Chondrocyte (in vitro differentiated cells): ENCODE measurements at regions not wholly inside any gene's neighbourhood (a gene's known extent, or its start where the extent isn't known, plus 50 kb on each side); places are given as distances from the start of the nearest gene placed in this dataset.

Source experiments
- DNase-seq: peaks from one replicate; pipeline ENCODE4 v3.0.0; 2021; ENCODE audit warnings: mixed read lengths, low spot score
- H3K27ac Mint-ChIP-seq: one replicate; pipeline ENCODE4 v1.8.0; 2021; ENCODE audit warnings: mild to moderate bottlenecking, moderate library complexity, mixed read lengths; ENCODE audit not compliant: unreplicated experiment
- H3K27me3 Mint-ChIP-seq: 2 replicates; pipeline ENCODE4 v1.8.0; 2021; ENCODE audit warnings: low read depth, mixed read lengths
- H3K36me3 Mint-ChIP-seq: 2 replicates; pipeline ENCODE4 v1.8.0; 2021; ENCODE audit warnings: low read depth, mixed read lengths
- H3K4me1 Mint-ChIP-seq: 2 replicates; pipeline ENCODE4 v1.8.0; 2021; ENCODE audit warnings: low read depth, mild to moderate bottlenecking, mixed read lengths
- H3K4me3 Mint-ChIP-seq: one replicate; pipeline ENCODE4 v1.8.0; 2021; ENCODE audit warnings: mild to moderate bottlenecking, moderate library complexity, mixed read lengths; ENCODE audit not compliant: unreplicated experiment
- H3K9me3 Mint-ChIP-seq: 2 replicates; pipeline ENCODE4 v1.8.0; 2021; ENCODE audit warnings: low read depth, mixed read lengths
- TF ChIP-seq, protein P1 (sequence below): fragments of 200-600 bp; sonication (generic); IDR thresholded peaks from 2 replicates; pipeline ENCODE4 v1.5.0; 2021; ENCODE audit warnings: antibody characterized with exemption, mild to moderate bottlenecking, moderate library complexity

- Mint-ChIP-seq H3K4me3 (no peak overlapping the region), H3K4me1 (peaks cover 11% of the 10 kb centered on the region), H3K27ac (no peak overlapping the region), H3K27me3 (no peaks in the 10 kb centered on the region), H3K36me3 (no peaks in the 10 kb centered on the region), H3K9me3 (no peaks in the 10 kb centered on the region)
- TF ChIP-seq, protein P1, sequence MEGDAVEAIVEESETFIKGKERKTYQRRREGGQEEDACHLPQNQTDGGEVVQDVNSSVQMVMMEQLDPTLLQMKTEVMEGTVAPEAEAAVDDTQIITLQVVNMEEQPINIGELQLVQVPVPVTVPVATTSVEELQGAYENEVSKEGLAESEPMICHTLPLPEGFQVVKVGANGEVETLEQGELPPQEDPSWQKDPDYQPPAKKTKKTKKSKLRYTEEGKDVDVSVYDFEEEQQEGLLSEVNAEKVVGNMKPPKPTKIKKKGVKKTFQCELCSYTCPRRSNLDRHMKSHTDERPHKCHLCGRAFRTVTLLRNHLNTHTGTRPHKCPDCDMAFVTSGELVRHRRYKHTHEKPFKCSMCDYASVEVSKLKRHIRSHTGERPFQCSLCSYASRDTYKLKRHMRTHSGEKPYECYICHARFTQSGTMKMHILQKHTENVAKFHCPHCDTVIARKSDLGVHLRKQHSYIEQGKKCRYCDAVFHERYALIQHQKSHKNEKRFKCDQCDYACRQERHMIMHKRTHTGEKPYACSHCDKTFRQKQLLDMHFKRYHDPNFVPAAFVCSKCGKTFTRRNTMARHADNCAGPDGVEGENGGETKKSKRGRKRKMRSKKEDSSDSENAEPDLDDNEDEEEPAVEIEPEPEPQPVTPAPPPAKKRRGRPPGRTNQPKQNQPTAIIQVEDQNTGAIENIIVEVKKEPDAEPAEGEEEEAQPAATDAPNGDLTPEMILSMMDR, result no peak
- no peak for DNase-seq
Measured at GRCh38 chr2:9156483-9156882, 50.1 kb upstream of the ASAP2 start.

DNA sequence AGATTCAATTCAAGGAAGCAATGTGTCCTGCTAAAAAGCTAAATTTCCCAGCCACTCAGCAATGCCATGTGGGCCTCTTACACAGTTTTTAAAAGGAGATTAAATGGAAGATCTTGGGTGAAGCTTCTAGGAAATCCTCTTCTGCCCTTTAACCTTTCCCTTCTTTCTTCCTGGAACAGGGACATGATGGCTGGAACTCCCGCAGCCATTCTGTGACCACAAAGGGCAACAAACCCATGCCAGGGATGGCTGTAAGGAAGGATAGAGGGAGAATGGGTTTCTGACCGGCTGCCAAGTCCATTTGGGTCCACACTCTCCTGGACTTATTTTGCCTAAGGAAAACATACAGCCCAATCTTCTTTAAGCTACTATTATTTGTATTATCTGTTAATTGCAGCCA lies 52.6 kb upstream of the ASAP2 start:
- no peak overlapping the region for H3K4me3 Mint-ChIP-seq
- no peaks in the 10 kb centered on the region for H3K27me3 Mint-ChIP-seq
- no peaks in the 10 kb centered on the region for H3K9me3 Mint-ChIP-seq
- TF ChIP-seq, protein P1, result no peak
- DNase-seq, result no peak
- no peak overlapping the region for H3K27ac Mint-ChIP-seq
- no peaks in the 10 kb centered on the region for H3K36me3 Mint-ChIP-seq
- peaks cover 11% of the 10 kb centered on the region for H3K4me1 Mint-ChIP-seq

- H3K27me3 Mint-ChIP-seq, result no peaks in the 10 kb centered on the region
- H3K9me3 Mint-ChIP-seq, result no peaks in the 10 kb centered on the region
- DNase-seq, result no peak
- peaks cover 11% of the 10 kb centered on the region for H3K4me1 Mint-ChIP-seq
- no peak overlapping the region for H3K27ac Mint-ChIP-seq
- TF ChIP-seq, protein P1, result no peak
- no peaks in the 10 kb centered on the region for H3K36me3 Mint-ChIP-seq
- H3K4me3 Mint-ChIP-seq, result no peak overlapping the region
Measured at GRCh38 chr2:9153643-9153980, 53.0 kb upstream of the ASAP2 start.

- Mint-ChIP-seq H3K27ac (peak overlapping the region; percentile 17), H3K9me3 (no peaks in the 10 kb centered on the region), H3K36me3 (no peaks in the 10 kb centered on the region), H3K27me3 (no peaks in the 10 kb centered on the region), H3K4me1 (peaks cover 11% of the 10 kb centered on the region), H3K4me3 (no peak overlapping the region)
- no peak for DNase-seq
- TF ChIP-seq, protein P1, result no peak
Measured at GRCh38 chr2:9152975-9153642, 53.5 kb upstream of the ASAP2 start.

DNA sequence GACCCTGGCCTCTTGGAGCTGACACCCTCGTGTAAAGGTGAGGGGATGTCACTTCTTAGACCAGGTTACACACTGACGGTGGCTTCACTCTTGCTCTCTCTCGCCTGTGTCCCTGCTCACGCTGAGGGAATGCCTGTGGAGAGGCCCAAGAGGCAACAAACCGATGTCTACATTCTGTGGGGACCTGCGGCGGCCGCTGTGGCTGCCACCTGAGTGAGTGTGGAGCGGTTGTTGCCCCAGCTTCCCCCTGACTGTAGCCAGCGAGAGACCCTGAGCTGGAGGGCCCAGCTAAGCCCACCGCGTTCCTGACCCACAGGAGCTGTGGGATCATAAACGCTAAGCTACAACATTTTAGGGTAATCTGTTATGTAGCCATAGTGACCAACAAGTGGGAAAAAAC lies 55.7 kb upstream of the ASAP2 start:
- no peak overlapping the region for H3K27ac Mint-ChIP-seq
- no peak for DNase-seq
- H3K4me1 Mint-ChIP-seq, result peaks cover 19% of the 10 kb centered on the region
- no peaks in the 10 kb centered on the region for H3K9me3 Mint-ChIP-seq
- TF ChIP-seq, protein P1, result no peak
- H3K4me3 Mint-ChIP-seq, result no peak overlapping the region
- no peaks in the 10 kb centered on the region for H3K36me3 Mint-ChIP-seq
- no peaks in the 10 kb centered on the region for H3K27me3 Mint-ChIP-seq
